CD4-positive, alpha-beta T cell (primary cell): ENCODE measurements at regions not wholly inside any gene's neighbourhood (a gene's known extent, or its start where the extent isn't known, plus 50 kb on each side); places are given as distances from the start of the nearest gene placed in this dataset.

Experiments used
- ATAC-seq: fragments of 200-7000 bp; cut with Tn5 transposase; one replicate; pipeline ENCODE4 v1.10.0; 2022; ENCODE audit warnings: mild to moderate bottlenecking; ENCODE audit not compliant: poor library complexity
- CTCF ChIA-PET: fragments of 350-600 bp; sonication (Branson Sonifier 250); formaldehyde crosslinking; loops from one replicate; lab custom pipeline; 2021; ENCODE audit warnings: antibody characterized with exemption, inconsistent platforms; lab: Charles Lee
- POLR2A ChIA-PET: fragments of 350-600 bp; sonication (Branson Sonifier 250); formaldehyde crosslinking; loops from one replicate; lab custom pipeline; 2021; ENCODE audit warnings: antibody characterized with exemption, inconsistent platforms; lab: Charles Lee
- DNase-seq, 14 experiments: peaks; one replicate each; pipeline ENCODE4 v3.0.0-alpha.2; 2013 to 2020; ENCODE audit warnings: mixed read lengths in 2 of 14
- H3K27ac ChIP-seq, 2 donors: one replicate each; pipeline versions ENCODE4 v1.5.1 to v1.7.0; 2013; ENCODE audit warnings: low read length in 2 of 2, low read depth in 1 of 2, mild to moderate bottlenecking in 1 of 2
- H3K27me3 ChIP-seq, 2 experiments: 1 replicate in 1 of 2; 2 replicates in 1 of 2; pipeline versions ENCODE4 v1.6.1 to v1.7.0; 2013; ENCODE audit warnings: low read length in 2 of 2, control low read depth in 1 of 2, mild to moderate bottlenecking in 1 of 2, moderate library complexity in 1 of 2; ENCODE audit not compliant: insufficient read depth in 2 of 2, control insufficient read depth in 1 of 2
- H3K36me3 ChIP-seq: one replicate; pipeline ENCODE4 v1.6.1; 2013; ENCODE audit warnings: low read length, control low read depth; ENCODE audit not compliant: insufficient read depth
- H3K4me1 ChIP-seq: one replicate; pipeline ENCODE4 v1.6.1; 2013; ENCODE audit warnings: low read length, control low read depth; ENCODE audit not compliant: insufficient read depth
- H3K4me3 ChIP-seq: one replicate; pipeline ENCODE4 v1.5.1; 2013; ENCODE audit warnings: mild to moderate bottlenecking, low read length, moderate library complexity
- H3K9me3 ChIP-seq, 2 experiments: 1 replicate in 1 of 2; 2 replicates in 1 of 2; pipeline versions ENCODE4 v1.6.1 to v1.7.0; 2013; ENCODE audit warnings: low read length in 2 of 2, mild to moderate bottlenecking in 2 of 2, control low read depth in 1 of 2, moderate library complexity in 1 of 2; ENCODE audit not compliant: control insufficient read depth in 1 of 2, insufficient read depth in 1 of 2
- H3K27ac Mint-ChIP-seq: one replicate; pipeline ENCODE4 v1.8.0; 2020; ENCODE audit warnings: mixed read lengths
- H3K27me3 Mint-ChIP-seq: one replicate; pipeline ENCODE4 v1.8.0; 2021; ENCODE audit warnings: mixed read lengths
- H3K36me3 Mint-ChIP-seq: one replicate; pipeline ENCODE4 v1.8.0; 2021; ENCODE audit warnings: low read depth, mixed read lengths
- H3K4me1 Mint-ChIP-seq: one replicate; pipeline ENCODE4 v1.8.0; 2021; ENCODE audit warnings: low read depth, mixed read lengths
- H3K4me3 Mint-ChIP-seq: one replicate; pipeline ENCODE4 v1.8.0; 2020; ENCODE audit warnings: mild to moderate bottlenecking, mixed read lengths
- H3K9me3 Mint-ChIP-seq: one replicate; pipeline ENCODE4 v1.8.0; 2020; ENCODE audit warnings: mixed read lengths
- CTCF ChIP-seq: fragments of 200-600 bp; IDR thresholded peaks from one replicate; pipeline ENCODE4 v1.8.0; 2022; ENCODE audit warnings: antibody characterized with exemption, mild to moderate bottlenecking
- intact Hi-C, 2 experiments: fragments of 100-400 bp; cut with DNase I in 1 of 2; cut with micrococcal nuclease in 1 of 2; formaldehyde crosslinking; loops; one replicate each; pipeline versions ENCODE4 v1.15.1 to v1.9.0; 2023 to 2025; cut with DNase I, micrococcal nuclease

- Mint-ChIP-seq H3K36me3 (no peaks in the 10 kb centered on the region), H3K27me3 (peaks cover 5% of the 10 kb centered on the region), H3K4me1 (no peaks in the 10 kb centered on the region), H3K27ac (no peak overlapping the region), H3K4me3 (no peak overlapping the region), H3K9me3 (no peaks in the 10 kb centered on the region)
- no peak for DNase-seq
- no peak overlapping the region for H3K27ac ChIP-seq
- H3K36me3 ChIP-seq: no peaks in the 10 kb centered on the region
- no peak for TF ChIP-seq CTCF
- ATAC-seq: no peak
- no peaks in the 10 kb centered on the region for H3K9me3 ChIP-seq
- H3K27me3 ChIP-seq: no peaks in the 10 kb centered on the region
- H3K4me3 ChIP-seq: no peak overlapping the region
- ChIA-PET CTCF (no interaction called here), POLR2A (no interaction called here)
- no peaks in the 10 kb centered on the region for H3K4me1 ChIP-seq
- intact Hi-C loops: no loop called here
These were observed 289.4 kb downstream of the CMPK2 start for GRCh38 chr2:6576302-6576701.

- ATAC-seq (no peak), DNase-seq (no peak)
- Mint-ChIP-seq H3K9me3 (no peaks in the 10 kb centered on the region), H3K4me3 (no peak overlapping the region), H3K27ac (no peak overlapping the region), H3K27me3 (peaks cover 5% of the 10 kb centered on the region), H3K36me3 (no peaks in the 10 kb centered on the region), H3K4me1 (no peaks in the 10 kb centered on the region)
- H3K27ac ChIP-seq: no peak overlapping the region
- intact Hi-C loops: no loop called here
- CTCF ChIA-PET: no interaction called here
- H3K4me1 ChIP-seq: no peaks in the 10 kb centered on the region
- POLR2A ChIA-PET: no interaction called here
- no peaks in the 10 kb centered on the region for H3K27me3 ChIP-seq
- TF ChIP-seq CTCF: no peak
- no peaks in the 10 kb centered on the region for H3K9me3 ChIP-seq
- H3K36me3 ChIP-seq: no peaks in the 10 kb centered on the region
- no peak overlapping the region for H3K4me3 ChIP-seq
These were observed 287.7 kb downstream of the CMPK2 start for GRCh38 chr2:6577960-6578359.

GRCh38 chr2:6578416-6578815 lies 287.3 kb downstream of the CMPK2 start:
- no peak overlapping the region for H3K27ac ChIP-seq
- Mint-ChIP-seq H3K27me3 (peaks cover 5% of the 10 kb centered on the region), H3K4me3 (no peak overlapping the region), H3K27ac (no peak overlapping the region), H3K9me3 (no peaks in the 10 kb centered on the region), H3K36me3 (no peaks in the 10 kb centered on the region), H3K4me1 (no peaks in the 10 kb centered on the region)
- no peaks in the 10 kb centered on the region for H3K36me3 ChIP-seq
- H3K4me1 ChIP-seq: no peaks in the 10 kb centered on the region
- H3K4me3 ChIP-seq: no peak overlapping the region
- ChIA-PET CTCF (no interaction called here), POLR2A (no interaction called here)
- DNase-seq (no peak), ATAC-seq (no peak)
- H3K27me3 ChIP-seq: no peaks in the 10 kb centered on the region
- H3K9me3 ChIP-seq: no peaks in the 10 kb centered on the region
- TF ChIP-seq CTCF: no peak
- intact Hi-C loops: no loop called here
